ENCODE measurements at regions not wholly inside any gene's neighbourhood (a gene's known extent, or its start where the extent isn't known, plus 50 kb on each side); places are given as distances from the start of the nearest gene placed in this dataset.

- no peak overlapping the region for H2AFZ ChIP-seq (ENCODE audit: low read depth, low read length, poor library complexity, severe bottlenecking)
- no peaks in the 10 kb centered on the region for H3K4me1 ChIP-seq (ENCODE audit: control insufficient read depth in 1 of 2, insufficient read depth in 2 of 2, low read length in 2 of 2)
- H3K27me3 ChIP-seq (ENCODE audit: insufficient read depth, low read length): no peaks in the 10 kb centered on the region
- no peak overlapping the region for H3K4me3 ChIP-seq (replicated peaks in 1 of 2; ENCODE audit: low read depth in 1 of 2, low read length in 2 of 2)
- ChIA-PET POLR2A (no interaction called here), RAD21 (ENCODE audit: low non-redundant PET in 1 of 2, low total read pairs in 2 of 2, uncharacterized antibody in 2 of 2, unreplicated experiment in 2 of 2) (no interaction called here), CTCF (no interaction called here)
- no peak overlapping the region for H3K9ac ChIP-seq (ENCODE audit: low read length)
- no peak overlapping the region for H3K27ac ChIP-seq (ENCODE audit: low read depth, low read length)
- DNase-seq (ENCODE audit: low read depth, low spot score) (no peak), ATAC-seq (no peak)
- BruUV-seq (replicated peaks): no TSS peak
- no peaks in the 10 kb centered on the region for H3K36me3 ChIP-seq (ENCODE audit: control insufficient read depth in 1 of 2, insufficient read depth in 2 of 2, low read length in 2 of 2)
- TF ChIP-seq RAD21 (IDR thresholded peaks at IDR 0.05; ENCODE audit: low read depth) (no peak), POLR2AphosphoS5 (IDR thresholded peaks at IDR 0.05; ENCODE audit: low read depth, low read length) (no peak)
- no peaks in the 10 kb centered on the region for H3K9me3 ChIP-seq (ENCODE audit: control insufficient read depth in 1 of 2, insufficient read depth in 1 of 2, low read depth in 1 of 2, low read length in 2 of 2)
- H3K4me2 ChIP-seq (ENCODE audit: low read length): no peak overlapping the region
- no peaks in the 10 kb centered on the region for H4K20me1 ChIP-seq (ENCODE audit: insufficient read depth)
- intact Hi-C loops (cut with micrococcal nuclease): no loop called here
- H3K79me2 ChIP-seq (ENCODE audit: insufficient read depth, low read length): no peaks in the 10 kb centered on the region
- H3K9me2 ChIP-seq (ENCODE audit: insufficient read depth): no peaks in the 10 kb centered on the region
These were observed 170.6 kb upstream of the GRB10 start for GRCh38 chr7:50953303-50953702.

- POLR2A ChIA-PET: no interaction called here
- BruUV-seq (replicated peaks): no TSS peak
- intact Hi-C loops (cut with micrococcal nuclease): no loop called here
These were observed 169.8 kb upstream of the GRB10 start for GRCh38 chr7:50952544-50952943.

GRCh38 chr7:50952120-50952519 lies 169.4 kb upstream of the GRB10 start:
- no peak overlapping the region for H3K9ac ChIP-seq (ENCODE audit: low read length)
- no peaks in the 10 kb centered on the region for H3K9me2 ChIP-seq (ENCODE audit: insufficient read depth)
- H3K4me2 ChIP-seq (ENCODE audit: low read length): no peak overlapping the region
- CTCF ChIA-PET: no interaction called here
- H3K4me1 ChIP-seq (ENCODE audit: control insufficient read depth in 1 of 2, insufficient read depth in 2 of 2, low read length in 2 of 2): no peaks in the 10 kb centered on the region
- POLR2A ChIA-PET: no interaction called here
- H4K20me1 ChIP-seq (ENCODE audit: insufficient read depth): no peaks in the 10 kb centered on the region
- H3K27ac ChIP-seq (ENCODE audit: low read depth, low read length): no peak overlapping the region
- no peaks in the 10 kb centered on the region for H3K79me2 ChIP-seq (ENCODE audit: insufficient read depth, low read length)
- no peaks in the 10 kb centered on the region for H3K36me3 ChIP-seq (ENCODE audit: control insufficient read depth in 1 of 2, insufficient read depth in 2 of 2, low read length in 2 of 2)
- no peak overlapping the region for H2AFZ ChIP-seq (ENCODE audit: low read depth, low read length, poor library complexity, severe bottlenecking)
- intact Hi-C loops (cut with micrococcal nuclease): no loop called here
- H3K27me3 ChIP-seq (ENCODE audit: insufficient read depth, low read length): no peaks in the 10 kb centered on the region
- ATAC-seq (no peak), DNase-seq (ENCODE audit: low read depth, low spot score) (no peak)
- RAD21 ChIA-PET (ENCODE audit: low non-redundant PET in 1 of 2, low total read pairs in 2 of 2, uncharacterized antibody in 2 of 2, unreplicated experiment in 2 of 2): no interaction called here
- BruUV-seq (replicated peaks): no TSS peak
- no peak overlapping the region for H3K4me3 ChIP-seq (replicated peaks in 1 of 2; ENCODE audit: low read depth in 1 of 2, low read length in 2 of 2)
- no peaks in the 10 kb centered on the region for H3K9me3 ChIP-seq (ENCODE audit: control insufficient read depth in 1 of 2, insufficient read depth in 1 of 2, low read depth in 1 of 2, low read length in 2 of 2)
- TF ChIP-seq RAD21 (IDR thresholded peaks at IDR 0.05; ENCODE audit: low read depth) (no peak), POLR2AphosphoS5 (IDR thresholded peaks at IDR 0.05; ENCODE audit: low read depth, low read length) (no peak), EGR1 (IDR thresholded peaks at IDR 0.05; ENCODE audit: low read depth) (no peak), ZFX (IDR thresholded peaks at IDR 0.05) (no peak), ELF1 (IDR thresholded peaks at IDR 0.05; ENCODE audit: borderline replicate concordance, low read depth) (no peak), YY1 (IDR thresholded peaks at IDR 0.05; ENCODE audit: extremely low read depth, insufficient replicate concordance, low read depth, low read length) (no peak), REST (IDR thresholded peaks at IDR 0.05; ENCODE audit: low read depth) (no peak), POLR2A (IDR thresholded peaks at IDR 0.05; ENCODE audit: borderline replicate concordance, extremely low read depth, insufficient read depth, insufficient read length) (no peak), JUND (IDR thresholded peaks at IDR 0.05) (no peak), FOSL1 (IDR thresholded peaks at IDR 0.05; ENCODE audit: low read depth) (no peak), ATF3 (IDR thresholded peaks at IDR 0.05) (no peak)

More at GRCh38 chr7:50952544-50952943, 169.8 kb upstream of the GRB10 start:
- Histone ChIP-seq H3K9me3 (ENCODE audit: control insufficient read depth in 1 of 2, insufficient read depth in 1 of 2, low read depth in 1 of 2, low read length in 2 of 2) (no peaks in the 10 kb centered on the region), H3K79me2 (ENCODE audit: insufficient read depth, low read length) (no peaks in the 10 kb centered on the region), H3K4me2 (ENCODE audit: low read length) (no peak overlapping the region), H2AFZ (ENCODE audit: low read depth, low read length, poor library complexity, severe bottlenecking) (no peak overlapping the region), H3K4me3 (replicated peaks in 1 of 2; ENCODE audit: low read depth in 1 of 2, low read length in 2 of 2) (no peak overlapping the region), H3K9ac (ENCODE audit: low read length) (no peak overlapping the region), H3K4me1 (ENCODE audit: control insufficient read depth in 1 of 2, insufficient read depth in 2 of 2, low read length in 2 of 2) (no peaks in the 10 kb centered on the region), H4K20me1 (ENCODE audit: insufficient read depth) (no peaks in the 10 kb centered on the region), H3K27me3 (ENCODE audit: insufficient read depth, low read length) (no peaks in the 10 kb centered on the region), H3K27ac (ENCODE audit: low read depth, low read length) (no peak overlapping the region), H3K36me3 (ENCODE audit: control insufficient read depth in 1 of 2, insufficient read depth in 2 of 2, low read length in 2 of 2) (no peaks in the 10 kb centered on the region), H3K9me2 (ENCODE audit: insufficient read depth) (no peaks in the 10 kb centered on the region)
- no peak for ATAC-seq
- no peak for TF ChIP-seq EGR1 (IDR thresholded peaks at IDR 0.05; ENCODE audit: low read depth)
- no peak for TF ChIP-seq ELF1 (IDR thresholded peaks at IDR 0.05; ENCODE audit: borderline replicate concordance, low read depth)
- no peak for TF ChIP-seq EZH2phosphoT487 (IDR thresholded peaks at IDR 0.05; ENCODE audit: borderline replicate concordance)
- no peak for TF ChIP-seq FOSL1 (IDR thresholded peaks at IDR 0.05; ENCODE audit: low read depth)
- CTCF ChIA-PET: no interaction called here
- RAD21 ChIA-PET (ENCODE audit: low non-redundant PET in 1 of 2, low total read pairs in 2 of 2, uncharacterized antibody in 2 of 2, unreplicated experiment in 2 of 2): no interaction called here
- no peak for DNase-seq (ENCODE audit: low read depth, low spot score)
